K562 (cell line): ENCODE measurements at regions not wholly inside any gene's neighbourhood (a gene's known extent, or its start where the extent isn't known, plus 50 kb on each side); places are given as distances from the start of the nearest gene placed in this dataset.
"Not testable (repeated sequence)": the region's sequence is repeated elsewhere in the genome, so short reads cannot be mapped to it uniquely, and the experiment has no call there.

Experiments used
- ATAC-seq: fragments of 200-7000 bp; cut with Tn5 transposase; 3 replicates; pipeline ENCODE4 v1.9.1; 2020; ENCODE audit warnings: moderate library complexity
- BruUV-seq: library from RNA; stranded (reverse); fragments of 400-500 nt; replicated peaks from 2 replicates; lab custom pipeline; 2021; lab: Mats Ljungman, UMichigan
- CTCF ChIA-PET: fragments of 300-600 bp; formaldehyde crosslinking; extraction: SDS; loops from one replicate; lab custom pipeline; 2021; ENCODE audit warnings: low intra/inter-chr PET ratio; lab: Yijun Ruan, JAX
- POLR2A ChIA-PET: fragments of 300-600, 350-650 bp; sonication (Branson Sonifier 250); formaldehyde crosslinking; extraction: SDS; loops from one replicate; lab custom pipeline; 2021; ENCODE audit warnings: antibody characterized with exemption, inconsistent platforms; lab: Yijun Ruan, JAX
- DNase-seq, 4 experiments: peaks; one replicate each; pipeline versions ENCODE4 v3.0.0 to v3.0.0-alpha.2; 2011 to 2018; ENCODE audit warnings: low spot score in 3 of 4, mixed read lengths in 3 of 4; ENCODE audit errors: extremely low read depth in 1 of 4
- FAIRE-seq: peaks from 2 replicates; lab custom pipeline; 2011; peaks lifted over from hg19 to GRCh38; lab: Jason Lieb, UNC
- H2AFZ ChIP-seq: 2 replicates; pipeline ENCODE4 v1.6.0; 2011; ENCODE audit warnings: low read depth, low read length, control low read depth, inconsistent platforms
- H3K27ac ChIP-seq: fragments of 200-600 bp; 3 replicates; pipeline ENCODE4 v1.8.0; 2011; ENCODE audit warnings: low read depth, mild to moderate bottlenecking, control low read depth, inconsistent platforms, low read length, moderate library complexity, mixed read lengths; ENCODE audit errors: extremely low read depth
- H3K27me3 ChIP-seq, 2 experiments: fragments of 300-600 bp in 1 of 2; 2 replicates in 1 of 2; 3 replicates in 1 of 2; pipeline versions ENCODE4 v1.6.0 to v1.8.0; 2011; ENCODE audit warnings: inconsistent platforms in 2 of 2, low read length in 2 of 2, mild to moderate bottlenecking in 1 of 2, mixed read lengths in 1 of 2, moderate library complexity in 1 of 2; ENCODE audit not compliant: control insufficient read depth in 2 of 2, insufficient read depth in 2 of 2
- H3K36me3 ChIP-seq: fragments of 300-600 bp; 3 replicates; pipeline ENCODE4 v1.8.0; 2011; ENCODE audit warnings: mild to moderate bottlenecking, low read length, inconsistent platforms; ENCODE audit not compliant: control insufficient read depth, insufficient read depth
- H3K4me1 ChIP-seq, 2 experiments: fragments of 200-600 bp in 1 of 2; replicated peaks in 1 of 2; 2 replicates in 1 of 2; 3 replicates in 1 of 2; pipeline versions ENCODE4 v1.5.1 to v1.8.0; 2011; ENCODE audit warnings: inconsistent platforms in 2 of 2, low read length in 2 of 2, mild to moderate bottlenecking in 1 of 2, mixed read lengths in 1 of 2, moderate library complexity in 1 of 2; ENCODE audit not compliant: control insufficient read depth in 2 of 2, insufficient read depth in 2 of 2
- H3K4me2 ChIP-seq: 2 replicates; pipeline ENCODE4 v1.6.1; 2011; ENCODE audit warnings: low read length, control low read depth, inconsistent platforms, mixed read lengths; ENCODE audit not compliant: insufficient read depth
- H3K4me3 ChIP-seq: fragments of 200-600 bp; sonication (generic), shearing (Covaris generic); 2 replicates; pipeline ENCODE4 v1.5.1; 2016; ENCODE audit warnings: control low read depth, inconsistent platforms
- H3K79me2 ChIP-seq: fragments of 200-600 bp; 3 replicates; pipeline ENCODE4 v1.8.0; 2011; ENCODE audit warnings: low read length, inconsistent platforms; ENCODE audit not compliant: control insufficient read depth, insufficient read depth
- H3K9ac ChIP-seq, 2 experiments: 2 replicates each; pipeline versions ENCODE4 v1.6.0 to v1.6.1; 2011; ENCODE audit warnings: low read depth in 2 of 2, low read length in 2 of 2, control low read depth in 1 of 2, inconsistent platforms in 1 of 2, mild to moderate bottlenecking in 1 of 2, mixed read lengths in 1 of 2; ENCODE audit not compliant: insufficient read depth in 1 of 2
- H3K9me1 ChIP-seq: one replicate; pipeline ENCODE4 v1.6.0; 2011; ENCODE audit warnings: inconsistent platforms, mild to moderate bottlenecking, low read length, moderate library complexity; ENCODE audit not compliant: control insufficient read depth, insufficient read depth
- H3K9me3 ChIP-seq: replicated peaks from 2 replicates; pipeline ENCODE4 v1.5.1; 2011; ENCODE audit warnings: low read depth, low read length, inconsistent platforms; ENCODE audit not compliant: control insufficient read depth, insufficient read depth
- H4K20me1 ChIP-seq: replicated peaks from 2 replicates; pipeline ENCODE4 v1.6.1; 2011; ENCODE audit warnings: low read length, inconsistent platforms, mixed read lengths; ENCODE audit not compliant: control insufficient read depth, insufficient read depth
- WGBS: fragments of 100-300 bp; shearing (Covaris generic); methylation state at CpG from one replicate; pipeline ENCODE4 v1.1.6; 2016; ENCODE audit warnings: low coverage, mixed read lengths; ENCODE audit not compliant: insufficient coverage; ENCODE audit errors: missing lambda C conversion rate; 5-methylcytosine and 5-hydroxymethylcytosine counted together
- in situ Hi-C: fragments of 300-500 bp; cut with MboI; formaldehyde crosslinking; loops from 4 replicates; pipeline ENCODE4 v1.15.0; 2018; ENCODE audit warnings: inconsistent platforms, mixed read lengths
- intact Hi-C: fragments of 100-400 bp; cut with micrococcal nuclease; formaldehyde crosslinking; loops from 2 replicates; pipeline ENCODE4 v1.14.2; 2022
- TF ChIP-seq, protein P1 (sequence below), 2 experiments: fragments of 450-650 bp; IDR thresholded peaks; 2 replicates each; pipeline ENCODE4 v1.6.1; 2018; ENCODE audit warnings: mild to moderate bottlenecking in 2 of 2, low read depth in 1 of 2; ENCODE audit not compliant: partially characterized antibody in 2 of 2

DNA sequence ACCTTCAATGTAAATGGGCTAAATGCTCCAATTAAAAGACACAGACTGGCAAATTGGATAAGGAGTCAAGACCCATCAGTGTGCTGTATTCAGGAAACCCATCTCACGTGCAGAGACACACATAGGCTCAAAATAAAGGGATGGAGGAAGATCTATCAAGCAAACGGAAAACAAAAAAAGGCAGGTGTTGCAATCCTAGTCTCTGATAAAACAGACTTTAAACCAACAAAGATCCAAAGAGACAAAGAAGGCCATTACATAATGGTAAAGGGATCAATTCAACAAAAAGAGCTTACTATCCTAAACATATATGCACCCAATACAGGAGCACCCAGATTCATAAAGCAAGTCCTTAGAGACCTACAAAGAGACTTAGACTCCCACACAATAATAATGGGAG lies 161.6 kb downstream of the AHSP start:
- CTCF ChIA-PET, H3K9me1 ChIP-seq, H3K27ac ChIP-seq, FAIRE-seq, H2AFZ ChIP-seq, H4K20me1 ChIP-seq, H3K4me2 ChIP-seq, DNase-seq, H3K4me1 ChIP-seq, in situ Hi-C loops, intact Hi-C loops, POLR2A ChIA-PET, BruUV-seq, H3K27me3 ChIP-seq, ATAC-seq, H3K9me3 ChIP-seq, H3K4me3 ChIP-seq, H3K79me2 ChIP-seq, H3K9ac ChIP-seq, H3K36me3 ChIP-seq: not testable (repeated sequence)
- 0% methylated on average over 2 of the region's 2 CpGs for WGBS

DNA sequence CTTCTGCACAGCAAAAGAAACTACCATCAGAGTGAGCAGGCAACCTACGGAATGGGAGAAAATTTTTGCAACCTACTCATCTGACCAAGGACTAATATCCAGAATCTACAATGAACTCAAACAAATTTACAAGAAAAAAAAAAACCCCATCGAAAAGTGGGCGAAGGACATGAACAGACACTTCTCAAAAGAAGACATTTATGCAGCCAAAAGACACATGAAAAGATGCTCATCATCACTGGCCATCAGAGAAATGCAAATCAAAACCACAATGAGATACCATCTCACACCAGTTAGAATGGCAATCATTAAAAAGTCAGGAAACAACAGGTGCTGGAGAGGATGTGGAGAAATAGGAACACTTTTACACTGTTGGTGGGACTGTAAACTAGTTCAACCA lies 164.6 kb downstream of the AHSP start:
- H3K4me2 ChIP-seq, H3K4me1 ChIP-seq, H3K9me1 ChIP-seq, H3K79me2 ChIP-seq, H3K9me3 ChIP-seq, H3K27ac ChIP-seq, H4K20me1 ChIP-seq, H2AFZ ChIP-seq, H3K36me3 ChIP-seq, ATAC-seq: not testable (repeated sequence)
- 7% methylated on average over 3 of the region's 3 CpGs for WGBS
- TF ChIP-seq, protein P1, sequence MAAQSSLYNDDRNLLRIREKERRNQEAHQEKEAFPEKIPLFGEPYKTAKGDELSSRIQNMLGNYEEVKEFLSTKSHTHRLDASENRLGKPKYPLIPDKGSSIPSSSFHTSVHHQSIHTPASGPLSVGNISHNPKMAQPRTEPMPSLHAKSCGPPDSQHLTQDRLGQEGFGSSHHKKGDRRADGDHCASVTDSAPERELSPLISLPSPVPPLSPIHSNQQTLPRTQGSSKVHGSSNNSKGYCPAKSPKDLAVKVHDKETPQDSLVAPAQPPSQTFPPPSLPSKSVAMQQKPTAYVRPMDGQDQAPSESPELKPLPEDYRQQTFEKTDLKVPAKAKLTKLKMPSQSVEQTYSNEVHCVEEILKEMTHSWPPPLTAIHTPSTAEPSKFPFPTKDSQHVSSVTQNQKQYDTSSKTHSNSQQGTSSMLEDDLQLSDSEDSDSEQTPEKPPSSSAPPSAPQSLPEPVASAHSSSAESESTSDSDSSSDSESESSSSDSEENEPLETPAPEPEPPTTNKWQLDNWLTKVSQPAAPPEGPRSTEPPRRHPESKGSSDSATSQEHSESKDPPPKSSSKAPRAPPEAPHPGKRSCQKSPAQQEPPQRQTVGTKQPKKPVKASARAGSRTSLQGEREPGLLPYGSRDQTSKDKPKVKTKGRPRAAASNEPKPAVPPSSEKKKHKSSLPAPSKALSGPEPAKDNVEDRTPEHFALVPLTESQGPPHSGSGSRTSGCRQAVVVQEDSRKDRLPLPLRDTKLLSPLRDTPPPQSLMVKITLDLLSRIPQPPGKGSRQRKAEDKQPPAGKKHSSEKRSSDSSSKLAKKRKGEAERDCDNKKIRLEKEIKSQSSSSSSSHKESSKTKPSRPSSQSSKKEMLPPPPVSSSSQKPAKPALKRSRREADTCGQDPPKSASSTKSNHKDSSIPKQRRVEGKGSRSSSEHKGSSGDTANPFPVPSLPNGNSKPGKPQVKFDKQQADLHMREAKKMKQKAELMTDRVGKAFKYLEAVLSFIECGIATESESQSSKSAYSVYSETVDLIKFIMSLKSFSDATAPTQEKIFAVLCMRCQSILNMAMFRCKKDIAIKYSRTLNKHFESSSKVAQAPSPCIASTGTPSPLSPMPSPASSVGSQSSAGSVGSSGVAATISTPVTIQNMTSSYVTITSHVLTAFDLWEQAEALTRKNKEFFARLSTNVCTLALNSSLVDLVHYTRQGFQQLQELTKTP (IDR thresholded peaks at IDR 0.05; ENCODE audit: low read depth in 1 of 2, partially characterized antibody in 2 of 2) = peak in 1 of 2 experiments; percentile 90
- TF ChIP-seq, all 486 proteins: peak for 1; not testable (repeated sequence) for 485
- POLR2A ChIA-PET, CTCF ChIA-PET, BruUV-seq, H3K9ac ChIP-seq, FAIRE-seq, DNase-seq, H3K27me3 ChIP-seq, H3K4me3 ChIP-seq: not testable (repeated sequence)
- in situ Hi-C loops (loop anchor here (10.0 kb wide), 3 partner anchors 238 to 738 kb away; partner anchors contain the start of genes ARMC5 and SETD1A), intact Hi-C loops (loop anchor here (10.0 kb wide), 1 partner anchor 308 kb away; no protein-coding TSS in a partner anchor)
